ENCODE measurements at regions not wholly inside any gene's neighbourhood (a gene's known extent, or its start where the extent isn't known, plus 50 kb on each side); places are given as distances from the start of the nearest gene placed in this dataset.
"Not testable (repeated sequence)": the region's sequence is repeated elsewhere in the genome, so short reads cannot be mapped to it uniquely, and the experiment has no call there.

DNA sequence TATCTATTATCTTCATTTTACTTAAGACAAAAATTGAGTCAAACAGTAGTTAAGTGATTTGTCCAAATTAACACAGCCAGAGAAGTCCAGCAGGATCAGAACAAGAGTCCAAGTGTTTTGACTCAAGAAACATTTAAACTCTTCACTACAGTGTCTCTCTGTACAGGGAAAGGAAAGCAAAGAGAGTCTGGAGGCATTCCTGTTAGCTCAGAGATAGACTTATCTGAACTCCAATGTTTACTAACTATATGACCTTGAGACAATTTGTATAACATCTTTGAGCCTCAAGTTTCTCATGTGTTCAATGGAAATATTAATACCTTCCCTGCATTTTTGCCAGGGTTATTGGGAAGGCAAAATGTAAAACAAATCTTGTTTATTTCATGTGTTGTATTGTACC lies 849.1 kb downstream of the DIPK2A start:
- no peak for DNase-seq (ENCODE audit: low read depth)

DNA sequence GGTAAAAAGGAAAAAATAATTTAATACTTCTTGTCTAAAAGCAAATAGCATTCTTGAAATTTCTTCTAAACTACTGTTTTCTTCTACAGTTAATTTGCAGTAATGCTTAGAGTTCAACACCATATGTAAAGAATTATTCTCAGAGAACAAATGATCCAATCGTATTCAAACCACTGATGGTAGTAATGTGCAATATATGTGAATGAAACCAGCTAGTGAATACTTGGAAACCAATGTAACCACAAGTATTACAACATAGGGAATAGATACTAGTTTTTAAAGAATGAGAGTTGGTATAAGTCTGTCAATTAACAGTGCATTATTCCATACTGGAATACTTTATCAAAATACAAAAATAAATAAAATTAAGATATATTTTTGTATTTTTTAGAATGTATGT lies 850.0 kb downstream of the DIPK2A start:
- peak; percentile 40 for DNase-seq (ENCODE audit: low read depth)

DNA sequence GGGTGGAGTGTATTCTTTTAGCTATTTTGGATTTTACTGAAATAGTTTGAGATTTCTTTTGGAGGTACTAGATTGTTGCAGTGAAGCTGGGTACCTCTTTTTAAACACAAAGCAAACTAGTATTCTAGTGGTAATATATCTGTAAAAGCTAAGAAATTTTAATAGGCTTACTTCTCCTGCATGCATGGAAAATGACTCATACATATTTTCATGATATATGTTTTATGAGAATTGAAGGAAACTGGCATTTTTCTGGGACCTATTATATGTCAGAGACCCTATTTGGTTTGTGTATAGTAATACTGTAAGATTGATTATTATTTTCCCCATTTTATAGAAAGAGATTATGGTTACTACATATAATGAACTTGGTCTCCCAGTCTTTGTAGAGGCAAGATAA lies 851.0 kb downstream of the DIPK2A start:
- no peak for DNase-seq (ENCODE audit: low read depth)

DNA sequence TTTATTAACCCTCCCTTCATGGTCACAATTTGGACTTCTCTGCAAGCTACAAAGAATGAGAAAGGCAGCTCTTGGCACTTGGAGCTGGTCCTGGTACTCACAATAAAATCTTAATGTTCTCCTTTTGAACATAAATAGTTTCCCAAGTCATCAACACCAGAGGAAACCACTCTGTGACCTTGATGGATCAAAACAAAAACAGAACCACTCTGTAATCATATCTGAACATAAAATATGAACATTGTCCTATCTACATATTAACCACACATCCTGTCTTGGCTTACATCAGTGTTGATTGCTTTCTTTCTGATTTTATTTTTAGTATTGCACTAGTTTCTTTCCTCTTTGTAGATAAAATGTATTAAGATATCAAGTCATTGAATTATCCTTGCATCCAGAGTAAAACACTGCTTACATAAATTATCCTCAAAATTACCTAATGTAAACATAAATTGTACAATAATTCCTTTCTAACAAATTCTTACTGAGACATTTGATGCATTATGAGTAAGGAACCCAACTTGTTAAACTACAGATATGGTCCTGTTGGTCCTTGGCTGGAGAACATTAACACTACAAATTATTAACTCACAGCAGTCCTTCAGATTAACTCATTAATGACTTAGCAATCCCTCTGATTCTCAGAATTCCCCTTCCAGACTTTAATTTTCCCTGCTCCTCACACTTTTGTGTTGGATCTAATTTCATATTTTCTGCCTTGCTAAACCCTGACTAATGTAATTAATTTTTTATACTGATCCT lies 860.5 kb downstream of the DIPK2A start:
- no peak for DNase-seq (ENCODE audit: low read depth)

DNA sequence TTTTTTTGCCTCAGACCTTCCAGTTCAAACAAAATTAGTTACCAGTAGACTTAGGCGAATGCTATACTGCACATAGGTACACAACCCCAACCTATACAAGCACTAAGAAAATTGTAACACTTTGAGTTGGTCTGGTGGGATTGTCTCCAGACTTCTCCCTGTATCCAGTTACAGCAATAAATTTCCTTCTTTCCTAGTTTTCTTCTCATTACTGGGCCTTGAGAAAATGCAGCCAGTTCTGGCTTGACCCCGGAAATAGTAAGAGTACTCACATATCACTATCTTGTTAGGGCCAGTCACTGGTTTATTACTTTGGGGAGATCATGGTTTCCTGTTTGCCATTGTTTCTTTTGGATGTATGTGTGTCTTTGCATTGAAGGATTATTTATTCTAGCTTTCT lies 868.4 kb downstream of the DIPK2A start:
- DNase-seq (ENCODE audit: low read depth): no peak

DNA sequence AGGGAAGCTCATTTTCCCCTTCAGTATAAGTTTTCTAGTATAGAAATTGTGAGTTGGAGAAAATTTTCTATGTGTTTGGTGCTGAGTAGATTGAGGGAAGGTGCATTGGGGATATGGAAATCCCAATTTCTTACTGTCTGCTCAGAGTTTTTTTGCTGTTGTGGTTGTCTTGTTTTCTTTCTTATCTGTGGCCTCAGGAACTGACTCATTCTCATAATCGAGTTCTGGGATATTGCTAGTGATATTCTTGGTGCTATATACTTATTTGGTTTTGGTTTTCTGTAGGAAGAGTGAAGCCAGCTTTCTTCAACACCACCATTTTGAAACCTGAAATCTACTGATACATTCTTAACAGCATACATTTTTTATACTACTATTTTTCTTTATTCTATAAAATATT lies 869.2 kb downstream of the DIPK2A start:
- no peak for DNase-seq (ENCODE audit: low read depth)

DNA sequence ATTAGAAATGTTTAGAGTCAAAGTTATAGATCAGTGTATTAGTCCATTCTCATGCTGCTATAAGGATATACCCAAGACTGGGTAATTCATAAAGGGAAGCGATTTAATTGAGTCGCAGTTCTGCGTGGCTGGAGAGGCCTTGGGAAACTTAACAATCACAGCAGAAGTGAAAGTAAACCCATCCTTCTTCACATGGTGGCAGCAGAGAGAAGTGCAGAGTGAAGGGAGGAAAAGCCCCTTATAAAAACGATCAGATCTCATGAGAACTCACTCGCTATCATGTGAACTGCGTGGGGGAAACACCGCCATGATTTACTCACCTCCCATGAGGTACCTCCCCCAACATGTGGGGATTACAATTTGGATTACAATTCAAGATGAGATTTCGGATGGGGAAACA lies 871.5 kb downstream of the DIPK2A start:
- DNase-seq (ENCODE audit: low read depth): no peak

DNA sequence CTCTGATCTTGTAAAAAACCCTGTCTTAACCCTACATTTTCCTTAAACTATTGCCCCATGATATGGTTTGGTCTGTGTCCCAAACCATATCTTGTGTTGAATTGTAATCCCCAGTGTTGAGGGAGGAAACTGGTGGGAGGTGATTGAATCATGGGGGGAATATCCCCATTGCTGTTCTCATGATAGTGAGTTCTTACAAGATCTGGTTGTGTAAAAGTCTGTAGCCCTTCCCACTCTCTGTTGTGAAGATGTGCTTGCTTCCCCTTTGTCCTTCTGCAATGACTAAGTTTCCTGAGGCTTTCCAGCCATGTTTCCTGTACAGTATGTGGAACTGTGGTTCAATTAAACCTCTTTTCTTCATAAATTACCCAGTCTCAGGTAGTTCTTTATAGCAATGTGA lies 881.4 kb downstream of the DIPK2A start:
- no peak for DNase-seq (ENCODE audit: low read depth)

DNA sequence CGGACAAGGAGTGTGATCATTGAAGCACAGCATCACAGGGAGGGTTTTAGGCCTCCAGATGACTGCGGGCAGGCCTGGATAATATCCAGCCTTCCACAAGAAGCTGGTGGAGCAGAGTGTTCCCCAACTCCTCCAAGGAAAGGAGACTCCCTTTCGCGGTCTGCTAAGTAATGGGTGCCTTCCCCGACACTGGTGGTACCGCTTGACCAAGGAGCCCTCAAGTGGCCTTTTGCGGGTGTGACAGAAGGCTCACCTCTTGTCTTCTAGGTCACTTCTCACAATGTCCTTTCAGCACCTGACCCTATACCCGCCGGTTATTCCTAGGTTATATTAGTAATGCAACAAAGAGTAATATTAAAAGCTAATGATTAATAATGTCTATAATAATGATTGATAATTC lies 882.4 kb downstream of the DIPK2A start:
- DNase-seq (ENCODE audit: low read depth): not testable (repeated sequence)

DNA sequence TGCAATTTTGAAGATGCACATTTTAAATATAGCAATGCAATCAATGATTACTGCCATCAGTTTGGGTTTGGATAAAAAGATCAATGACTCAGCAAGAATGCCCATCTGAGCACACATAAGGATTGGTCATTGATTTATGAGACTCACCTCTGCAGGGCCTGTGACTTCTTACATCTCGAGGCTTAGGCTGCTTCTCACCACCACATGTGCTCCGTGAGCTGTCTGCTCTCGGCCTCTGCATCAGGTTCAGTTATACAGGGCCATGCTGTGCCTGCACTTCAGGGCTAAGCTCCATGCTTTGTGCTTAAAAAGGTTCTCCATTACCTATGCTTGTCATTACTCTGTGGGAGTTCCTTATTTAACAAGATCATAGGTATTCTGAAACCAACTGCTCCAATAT lies 887.5 kb downstream of the DIPK2A start:
- no peak for DNase-seq (ENCODE audit: low read depth)

DNA sequence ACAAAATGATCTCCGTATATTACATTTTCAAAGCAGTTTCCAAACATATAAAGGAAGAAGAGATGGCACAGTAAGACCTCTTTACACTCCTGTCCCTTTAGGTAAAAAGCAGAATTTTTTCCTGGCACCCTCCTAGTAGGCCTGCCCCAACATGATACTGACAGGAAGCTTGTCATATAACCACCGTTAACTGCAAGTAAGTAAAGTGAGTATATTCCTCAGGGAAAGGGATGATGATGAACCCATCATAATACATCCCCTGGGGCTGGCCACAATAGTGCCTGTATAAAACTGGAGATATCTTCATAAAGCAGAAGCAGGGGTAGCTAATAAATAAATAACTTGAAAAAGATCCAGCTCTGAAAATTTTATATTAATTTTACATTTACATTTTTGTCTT lies 893.0 kb downstream of the DIPK2A start:
- no peak for DNase-seq (ENCODE audit: low read depth)

DNA sequence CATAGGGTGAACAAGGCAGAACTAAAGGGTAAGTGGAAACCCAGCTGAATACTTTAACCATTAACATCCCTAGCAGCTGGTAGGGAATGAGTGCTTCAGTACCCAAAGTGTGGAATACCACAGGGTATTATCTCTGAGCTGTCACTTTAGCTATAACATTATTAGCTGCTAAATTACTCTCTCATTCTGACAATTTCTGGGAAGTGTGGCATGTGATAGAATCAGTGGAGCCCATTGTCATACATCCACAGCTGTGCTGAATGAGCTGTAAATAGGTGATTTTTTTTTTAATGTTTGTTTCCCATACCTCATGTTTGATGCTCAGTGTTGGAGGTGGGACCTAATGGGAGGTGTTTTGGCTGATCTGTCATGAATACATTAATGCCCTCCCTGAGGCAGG lies 894.3 kb downstream of the DIPK2A start:
- no peak for DNase-seq (ENCODE audit: low read depth)

DNA sequence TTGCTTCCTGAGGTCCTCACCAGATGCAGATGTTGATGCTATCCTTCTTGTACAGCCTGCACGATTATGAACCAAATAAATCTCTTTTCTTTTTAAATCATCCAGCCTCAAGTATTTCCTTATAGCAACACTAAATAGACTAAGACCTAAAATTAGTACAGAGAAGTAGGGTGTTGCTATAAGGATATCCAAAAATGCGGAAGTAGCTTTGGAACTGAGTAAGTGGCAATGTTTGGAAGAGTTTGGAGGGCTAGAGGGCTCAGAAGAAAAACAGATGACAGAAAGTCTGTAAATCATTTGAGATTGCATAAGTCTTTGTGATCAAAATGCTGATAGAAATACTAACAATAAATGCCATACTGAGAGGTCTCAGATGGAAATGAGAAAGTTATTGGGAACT lies 894.9 kb downstream of the DIPK2A start:
- DNase-seq (ENCODE audit: low read depth): peak; percentile 31

DNA sequence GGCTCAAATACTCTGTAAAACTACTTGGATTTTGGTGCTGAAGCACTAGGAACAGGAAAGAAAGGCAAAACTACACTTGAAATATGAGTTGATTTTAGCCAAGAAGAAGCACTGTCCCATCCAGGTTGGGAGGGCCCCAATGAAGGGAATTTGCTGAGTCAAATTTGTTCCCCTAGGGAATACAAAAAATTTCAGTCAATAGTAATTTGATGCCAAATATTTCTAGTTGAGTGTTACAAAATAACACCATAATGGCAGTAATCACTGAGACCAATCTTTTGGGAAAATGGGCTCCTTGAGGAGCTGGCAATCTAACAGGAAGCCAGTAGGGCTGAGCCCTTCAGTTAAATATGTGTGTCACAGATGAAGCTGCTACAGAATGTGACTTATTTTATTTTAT lies 896.9 kb downstream of the DIPK2A start:
- DNase-seq (ENCODE audit: low read depth): no peak

DNA sequence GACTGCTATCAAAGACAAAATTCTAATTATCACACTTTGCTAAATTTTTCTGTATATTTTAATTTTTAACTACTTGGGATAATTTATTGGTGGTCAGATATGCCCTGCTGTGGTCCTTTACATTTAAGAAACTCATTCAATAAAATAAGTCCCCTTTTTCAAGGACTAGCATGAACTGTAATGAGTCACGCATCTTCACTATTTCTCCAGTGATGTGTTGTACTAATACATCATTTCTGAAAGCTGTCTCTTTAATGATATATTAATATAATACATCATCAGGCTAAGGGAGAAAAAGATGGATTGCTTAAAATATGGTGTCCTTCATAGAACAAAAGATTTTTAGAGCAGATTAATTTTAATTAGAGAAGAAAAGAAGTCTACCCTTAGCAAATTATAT lies 901.4 kb downstream of the DIPK2A start:
- no peak for DNase-seq (ENCODE audit: low read depth)

DNA sequence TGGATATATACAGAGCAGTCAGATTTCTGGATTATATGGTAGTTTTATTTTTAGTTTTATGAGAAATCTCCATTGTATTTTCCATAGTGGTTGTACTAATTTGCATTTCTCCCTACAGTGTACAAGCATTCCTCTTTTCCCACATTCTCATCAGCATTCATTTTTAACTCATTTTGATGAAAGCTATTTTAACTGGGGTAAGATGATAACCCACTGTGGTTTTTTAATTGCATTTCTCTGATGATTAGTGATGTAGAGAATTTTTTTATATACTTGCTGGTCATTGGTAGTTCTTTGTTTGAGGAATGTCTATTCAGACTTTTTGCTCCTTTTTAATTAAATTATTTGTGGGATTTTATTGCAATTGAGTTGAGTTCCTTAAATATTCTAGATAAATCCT lies 903.6 kb downstream of the DIPK2A start:
- DNase-seq (ENCODE audit: low read depth): peak; percentile 10

DNA sequence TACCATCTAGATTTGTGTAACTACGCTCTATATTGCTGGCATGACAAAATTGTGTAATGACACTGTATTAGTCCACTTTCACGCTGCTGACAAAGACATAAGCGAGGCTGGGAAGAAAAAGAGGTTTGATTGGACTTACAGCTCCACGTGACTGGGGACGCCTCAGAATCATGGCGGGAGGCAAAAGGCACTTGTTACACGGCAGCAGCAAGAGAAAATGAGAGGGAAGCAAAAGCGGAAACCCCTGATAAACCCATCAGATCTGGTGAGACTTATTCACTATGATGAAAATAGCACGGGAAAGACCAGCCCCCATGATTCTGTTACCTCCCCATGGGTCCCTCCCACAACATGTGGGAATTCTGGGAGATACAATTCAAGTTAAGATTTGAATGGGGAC lies 905.7 kb downstream of the DIPK2A start:
- DNase-seq (ENCODE audit: low read depth): no peak

DNA sequence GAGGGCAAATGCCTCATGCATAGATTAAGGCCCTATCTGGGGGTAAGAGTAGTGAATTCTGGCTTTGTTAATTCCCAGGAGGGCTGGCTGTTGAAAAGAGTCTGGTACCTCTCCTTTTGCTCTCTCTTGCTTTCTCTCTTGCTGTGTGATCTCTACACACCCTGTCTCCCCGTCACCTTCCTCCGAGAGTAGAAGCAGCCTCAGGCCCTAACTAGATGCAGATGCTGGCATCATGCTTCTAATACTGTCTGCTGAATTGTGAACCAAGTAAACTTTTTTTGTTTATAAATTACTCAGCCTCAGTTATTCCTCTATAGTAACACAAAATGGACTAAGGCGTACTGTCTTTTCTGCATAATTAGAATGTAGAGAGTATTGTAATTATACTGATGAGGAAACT lies 908.1 kb downstream of the DIPK2A start:
- DNase-seq (ENCODE audit: low read depth): no peak

DNA sequence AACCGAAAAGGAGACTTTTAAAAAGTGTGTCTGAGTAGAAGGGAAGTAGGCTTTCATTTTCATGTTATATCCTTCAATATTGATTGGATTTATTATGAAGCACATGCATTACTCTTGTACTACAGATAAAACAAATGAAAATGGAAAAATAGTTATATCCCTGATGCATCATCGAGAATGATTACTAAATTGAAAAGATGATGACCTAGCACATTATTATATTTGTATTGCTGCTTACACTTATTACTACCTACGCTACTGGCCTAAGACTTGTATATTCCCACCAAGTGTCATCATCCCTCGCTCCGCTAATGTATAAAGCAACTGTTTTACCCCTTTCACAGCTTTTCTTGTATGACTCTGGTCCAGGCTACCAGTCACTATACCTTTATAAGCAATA lies 922.4 kb downstream of the DIPK2A start:
- DNase-seq (ENCODE audit: low read depth): no peak

DNA sequence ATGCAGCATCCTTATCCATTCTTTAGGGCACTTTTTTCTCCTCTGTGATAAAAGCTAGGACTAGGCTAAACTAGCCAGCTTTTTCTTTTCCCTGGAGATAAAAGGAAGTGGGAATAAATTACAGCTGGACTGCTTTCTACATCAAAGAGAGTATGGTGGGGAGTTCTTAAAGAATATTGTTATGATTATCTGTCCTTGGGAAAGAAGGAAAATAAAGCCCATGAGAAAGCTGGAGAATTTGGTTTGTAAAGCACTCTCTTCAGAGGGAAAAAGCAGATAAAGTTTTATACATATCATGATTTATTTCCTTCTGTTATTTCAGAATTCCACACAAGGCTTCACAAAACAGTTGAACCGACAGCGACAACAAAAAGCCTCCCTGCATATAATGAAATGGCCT lies 923.0 kb downstream of the DIPK2A start:
- DNase-seq (ENCODE audit: low read depth): no peak

DNA sequence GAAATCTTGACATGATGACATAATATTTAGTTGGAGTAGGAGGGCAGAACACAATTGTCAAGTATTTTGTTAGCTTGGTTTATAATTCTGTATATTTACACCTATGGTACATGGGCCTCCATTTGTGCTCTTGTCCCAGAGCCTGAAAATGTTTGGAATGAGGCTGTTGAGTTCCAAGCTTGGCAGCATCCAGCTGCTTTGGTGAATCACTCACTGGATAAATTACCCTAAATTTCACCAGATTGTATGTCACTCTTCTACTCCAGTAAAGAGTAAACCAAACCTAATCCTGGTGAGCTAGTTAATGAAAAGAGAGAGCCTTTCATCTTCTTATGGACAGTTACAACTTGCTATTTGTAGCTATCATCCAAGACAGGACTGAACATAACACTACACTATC lies 928.7 kb downstream of the DIPK2A start:
- DNase-seq (ENCODE audit: low read depth): no peak

DNA sequence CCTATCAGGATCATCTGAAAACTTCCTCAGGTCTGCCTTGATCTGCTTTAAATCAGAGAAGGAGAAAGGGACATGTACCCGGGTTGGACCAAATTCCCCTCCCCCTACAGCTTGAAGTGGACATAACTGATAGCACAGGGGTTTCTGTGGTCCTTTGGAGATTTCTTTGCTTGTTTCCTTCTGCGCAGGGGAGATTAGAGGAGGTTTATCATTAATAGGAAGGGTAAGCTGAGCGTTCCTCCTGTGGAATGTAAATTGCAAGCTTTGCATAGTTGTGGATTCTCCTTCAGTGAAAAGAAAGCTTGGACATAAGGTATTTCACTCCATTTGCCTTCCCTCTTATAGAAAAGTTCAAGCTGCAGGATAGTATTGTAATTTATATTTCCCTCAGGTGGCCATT lies 936.0 kb downstream of the DIPK2A start:
- DNase-seq (ENCODE audit: low read depth): not testable (repeated sequence)

DNA sequence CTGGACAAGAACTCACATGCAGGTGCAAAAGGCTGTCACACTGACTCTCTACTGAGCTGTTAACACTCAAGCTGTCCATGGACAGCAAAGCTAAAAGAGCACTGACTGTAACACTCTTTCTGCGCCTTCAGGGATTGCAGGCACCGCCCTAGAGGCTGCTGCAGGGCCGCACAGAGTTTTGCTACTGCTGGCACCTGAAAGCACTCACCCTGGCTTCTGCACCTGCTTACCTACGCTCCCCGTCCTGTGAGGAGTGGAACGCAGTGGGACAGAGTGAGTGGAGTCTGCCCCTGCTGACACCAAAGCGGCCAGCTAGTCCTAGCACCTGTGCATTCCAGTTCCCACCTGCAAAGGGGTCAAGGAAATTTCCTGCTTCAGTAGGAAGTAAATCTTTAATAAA lies 941.3 kb downstream of the DIPK2A start:
- DNase-seq (ENCODE audit: low read depth): no peak

DNA sequence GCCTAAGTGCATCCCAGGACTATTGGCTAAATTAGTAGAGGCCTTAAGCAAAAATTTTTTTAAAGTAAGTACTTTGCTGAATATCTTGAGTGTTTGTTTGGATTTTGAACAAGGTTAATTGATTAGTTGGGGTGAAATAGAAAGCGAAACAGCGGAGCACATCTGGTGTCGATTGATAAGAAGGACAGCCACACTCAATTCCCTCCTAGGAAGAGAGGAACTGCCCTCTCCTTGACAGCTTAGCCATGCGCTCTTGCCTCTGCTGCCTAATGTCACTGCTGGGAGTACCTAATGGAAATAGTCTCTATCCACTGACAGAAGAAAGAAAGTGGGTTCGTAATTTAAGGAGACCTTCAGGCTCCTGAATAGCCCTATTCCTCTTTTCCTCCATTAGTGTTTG lies 943.6 kb downstream of the DIPK2A start:
- DNase-seq (ENCODE audit: low read depth): no peak

DNA sequence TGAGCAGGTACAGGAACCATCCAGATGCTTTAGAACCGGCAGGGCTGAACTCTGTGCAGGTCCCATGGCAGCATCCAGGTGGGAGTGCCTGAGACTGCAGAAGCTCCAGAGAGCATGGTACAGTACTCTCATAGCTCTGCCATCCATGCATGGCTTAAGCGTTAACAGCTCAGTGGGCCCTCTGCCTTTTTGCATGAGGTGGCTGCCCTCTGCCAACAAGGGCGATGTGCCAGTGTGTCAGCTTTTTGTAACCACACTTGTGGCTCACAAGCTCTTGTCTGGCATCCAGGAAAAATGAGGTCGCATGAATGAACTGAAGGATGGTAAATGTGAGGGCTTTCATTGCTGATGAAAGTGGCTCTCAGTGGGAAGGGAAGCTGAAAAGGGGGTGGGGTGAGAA lies 950.1 kb downstream of the DIPK2A start:
- no peak for DNase-seq (ENCODE audit: low read depth)
